SK-N-SH (cell line): ENCODE measurements at regions not wholly inside any gene's neighbourhood (a gene's known extent, or its start where the extent isn't known, plus 50 kb on each side); places are given as distances from the start of the nearest gene placed in this dataset.

Experiments
- CTCF ChIA-PET: fragments of 300-600, 350-600 bp; formaldehyde crosslinking; extraction: SDS; loops from one replicate; lab custom pipeline; 2021; lab: Yijun Ruan, JAX
- POLR2A ChIA-PET: fragments of 350-600 bp; sonication (Branson Sonifier 250); formaldehyde crosslinking; extraction: SDS; loops from one replicate; lab custom pipeline; 2020; ENCODE audit warnings: antibody characterized with exemption, inconsistent platforms; lab: Yijun Ruan, JAX
- DNase-seq: peaks from one replicate; pipeline ENCODE4 v3.0.0; 2012
- H2AFZ ChIP-seq: fragments of 200-600 bp; sonication (generic); 2 replicates; pipeline ENCODE4 v1.8.1; 2016; ENCODE audit warnings: antibody characterized with exemption, mild to moderate bottlenecking, low read depth
- H3F3A ChIP-seq: fragments of 200-600 bp; sonication (generic); replicated peaks from 2 replicates; pipeline ENCODE3; 2016; ENCODE audit warnings: antibody characterized with exemption, mild to moderate bottlenecking; ENCODE audit not compliant: insufficient read depth
- H3K27ac ChIP-seq, 2 experiments: fragments of 200-500 bp in 1 of 2; fragments of 200-600 bp in 1 of 2; sonication (Bioruptor generic) in 1 of 2; sonication (generic), shearing (Covaris generic) in 1 of 2; 2 replicates each; pipeline versions ENCODE4 v1.5.1 to v1.6.1; 2014 to 2016; ENCODE audit warnings: low read depth in 2 of 2, inconsistent platforms in 1 of 2, low read length in 1 of 2, mild to moderate bottlenecking in 1 of 2, mixed read lengths in 1 of 2
- H3K27me3 ChIP-seq: fragments of 200-600 bp; sonication (generic), shearing (Covaris generic); 2 replicates; pipeline ENCODE4 v1.6.1; 2016; ENCODE audit warnings: mixed run types; ENCODE audit not compliant: insufficient read depth
- H3K36me3 ChIP-seq, 2 experiments: fragments of 200-500 bp in 1 of 2; fragments of 200-600 bp in 1 of 2; sonication (Bioruptor generic) in 1 of 2; sonication (generic) in 1 of 2; replicated peaks in 1 of 2; 2 replicates each; pipeline versions ENCODE3 to v1.5.1; 2014 to 2016; ENCODE audit warnings: low read length in 1 of 2, mild to moderate bottlenecking in 1 of 2; ENCODE audit not compliant: insufficient read depth in 2 of 2, control insufficient read depth in 1 of 2
- H3K4me1 ChIP-seq, 2 experiments: fragments of 200-500 bp in 1 of 2; fragments of 200-600 bp in 1 of 2; sonication (Bioruptor generic) in 1 of 2; sonication (generic), shearing (Covaris generic) in 1 of 2; 2 replicates each; pipeline versions ENCODE4 v1.5.1 to v1.6.1; 2014 to 2016; ENCODE audit warnings: low read depth in 1 of 2, low read length in 1 of 2, mixed run types in 1 of 2; ENCODE audit not compliant: insufficient read depth in 2 of 2, control insufficient read depth in 1 of 2
- H3K4me2 ChIP-seq: fragments of 200-600 bp; sonication (generic), shearing (Covaris generic); 2 replicates; pipeline ENCODE4 v1.6.1; 2017; ENCODE audit warnings: mixed run types
- H3K4me3 ChIP-seq, 2 experiments: fragments of 200-500 bp in 1 of 2; fragments of 200-600 bp in 1 of 2; sonication (Bioruptor generic) in 1 of 2; sonication (generic), shearing (Covaris generic) in 1 of 2; 2 replicates each; pipeline versions ENCODE4 v1.5.1 to v1.8.1; 2014 to 2016; ENCODE audit warnings: low read depth in 2 of 2, inconsistent platforms in 1 of 2, low read length in 1 of 2, mild to moderate bottlenecking in 1 of 2, mixed read lengths in 1 of 2, moderate library complexity in 1 of 2
- H3K79me2 ChIP-seq: fragments of 200-600 bp; sonication (generic); 2 replicates; pipeline ENCODE4 v1.8.1; 2017; ENCODE audit warnings: mild to moderate bottlenecking; ENCODE audit not compliant: insufficient read depth
- H3K9ac ChIP-seq: fragments of 200-600 bp; sonication (generic); 2 replicates; pipeline ENCODE4 v1.6.1; 2017; ENCODE audit warnings: mixed run types
- H3K9me2 ChIP-seq: fragments of 200-600 bp; sonication (generic); 2 replicates; pipeline ENCODE4 v1.6.1; 2017; ENCODE audit warnings: mixed run types
- H3K9me3 ChIP-seq: fragments of 200-600 bp; sonication (generic); 2 replicates; pipeline ENCODE4 v1.6.1; 2017; ENCODE audit warnings: mixed run types, mild to moderate bottlenecking, moderate library complexity
- H4K20me1 ChIP-seq: fragments of 200-600 bp; sonication (generic); 2 replicates; pipeline ENCODE4 v1.6.1; 2017; ENCODE audit warnings: mild to moderate bottlenecking, mixed run types; ENCODE audit not compliant: insufficient read depth
- CHD2 ChIP-seq: fragments of 150-350 bp; IDR thresholded peaks from 2 replicates; pipeline ENCODE4 v1.6.1; 2018; ENCODE audit warnings: low read length; ENCODE audit not compliant: partially characterized antibody
- CTCF ChIP-seq: fragments of 200-600 bp; sonication (generic); IDR thresholded peaks from 2 replicates; pipeline ENCODE4 v1.6.1; 2017; ENCODE audit warnings: antibody characterized with exemption, mild to moderate bottlenecking, moderate library complexity
- ELF1 ChIP-seq: IDR thresholded peaks from 2 replicates; pipeline ENCODE4 v1.4.0; 2012
- EP300 ChIP-seq, 2 experiments: IDR thresholded peaks; 2 replicates each; pipeline versions ENCODE4 v1.4.0 to v1.6.1; 2012; ENCODE audit warnings: borderline replicate concordance in 1 of 2, low read depth in 1 of 2, low read length in 1 of 2
- EZH2phosphoT487 ChIP-seq: fragments of 200-600 bp; sonication (generic); IDR thresholded peaks from 2 replicates; pipeline ENCODE4 v1.6.1; 2017; ENCODE audit warnings: low read depth, mixed run types, mild to moderate bottlenecking, antibody characterized with exemption, moderate library complexity, borderline replicate concordance
- GATA2 ChIP-seq: sonication (generic); formaldehyde crosslinking; IDR thresholded peaks from 2 replicates; pipeline ENCODE4 v1.5.0; 2020; ENCODE audit warnings: mild to moderate bottlenecking, missing genetic modification reagents
- IRF3 ChIP-seq: fragments of 150-350 bp; IDR thresholded peaks from 2 replicates; pipeline ENCODE4 v1.6.1; 2016; ENCODE audit warnings: mild to moderate bottlenecking, low read depth, low read length
- JUND ChIP-seq: IDR thresholded peaks from 2 replicates; pipeline ENCODE4 v1.4.0; 2012
- MXI1 ChIP-seq: IDR thresholded peaks from 2 replicates; pipeline ENCODE4 v1.6.1; 2012; ENCODE audit warnings: mild to moderate bottlenecking, low read depth, low read length, improper control_type of control experiment
- NFIC ChIP-seq: IDR thresholded peaks from 2 replicates; pipeline ENCODE4 v1.4.0; 2012; ENCODE audit warnings: borderline replicate concordance
- PBX3 ChIP-seq: IDR thresholded peaks from 2 replicates; pipeline ENCODE4; 2012
- POLR2AphosphoS5 ChIP-seq: IDR thresholded peaks from 2 replicates; pipeline ENCODE4 v1.6.1; 2012; ENCODE audit warnings: low read depth, low read length
- RAD21 ChIP-seq: IDR thresholded peaks from 2 replicates; pipeline ENCODE4 v1.6.1; 2012; ENCODE audit warnings: mild to moderate bottlenecking, low read length
- RCOR1 ChIP-seq: fragments of 150-350 bp; IDR thresholded peaks from 2 replicates; pipeline ENCODE4 v1.6.1; 2017; ENCODE audit warnings: antibody characterized with exemption, low read length
- REST ChIP-seq: IDR thresholded peaks from 2 replicates; pipeline ENCODE4 v1.6.1; 2012; ENCODE audit warnings: mild to moderate bottlenecking, low read depth, low read length, moderate library complexity
- RFX5 ChIP-seq: IDR thresholded peaks from 2 replicates; pipeline ENCODE4 v1.6.1; 2012; ENCODE audit warnings: mild to moderate bottlenecking, improper control_type of control experiment, low read length
- RXRA ChIP-seq: IDR thresholded peaks from 2 replicates; pipeline ENCODE4 v1.4.0; 2012; ENCODE audit warnings: low read depth, mild to moderate bottlenecking, borderline replicate concordance
- SMC3 ChIP-seq: IDR thresholded peaks from 2 replicates; pipeline ENCODE4 v1.6.1; 2012; ENCODE audit warnings: low read depth, low read length, improper control_type of control experiment
- TAF1 ChIP-seq: IDR thresholded peaks from 2 replicates; pipeline ENCODE4 v1.6.1; 2012; ENCODE audit warnings: low read depth, mild to moderate bottlenecking, low read length, moderate library complexity, borderline replicate concordance
- TCF12 ChIP-seq: IDR thresholded peaks from 2 replicates; pipeline ENCODE4 v1.4.0; 2012
- TEAD4 ChIP-seq: IDR thresholded peaks from 2 replicates; pipeline ENCODE4 v1.4.0; 2012; ENCODE audit warnings: mild to moderate bottlenecking, borderline replicate concordance; ENCODE audit not compliant: insufficient read depth
- USF2 ChIP-seq: fragments of 150-350 bp; IDR thresholded peaks from 2 replicates; pipeline ENCODE4 v1.6.1; 2017; ENCODE audit warnings: antibody characterized with exemption, low read length, low read depth, borderline replicate concordance
- YY1 ChIP-seq: IDR thresholded peaks from 2 replicates; pipeline ENCODE4 v1.4.0; 2012; ENCODE audit warnings: low read depth, mild to moderate bottlenecking
- WGBS: methylation state at CpG from one replicate; pipeline ENCODE4 v1.1.6; 2017; ENCODE audit warnings: low lambda C conversion rate; 5-methylcytosine and 5-hydroxymethylcytosine counted together

GRCh38 chr1:82483146-82483545 lies 682.4 kb downstream of the ADGRL2 start (continued):
- TF ChIP-seq REST (no peak), SMC3 (no peak), RXRA (no peak), POLR2AphosphoS5 (no peak), PBX3 (no peak), USF2 (no peak)

GRCh38 chr1:82478916-82479315 lies 678.2 kb downstream of the ADGRL2 start:
- Histone ChIP-seq H3K4me1 (no peaks in the 10 kb centered on the region), H3K9me3 (no peaks in the 10 kb centered on the region), H4K20me1 (no peaks in the 10 kb centered on the region), H3K9ac (no peak overlapping the region), H3K4me2 (no peak overlapping the region), H2AFZ (no peak overlapping the region), H3K27me3 (no peaks in the 10 kb centered on the region), H3F3A (no peaks in the 10 kb centered on the region), H3K4me3 (no peak overlapping the region), H3K9me2 (no peaks in the 10 kb centered on the region), H3K27ac (no peak overlapping the region), H3K36me3 (no peaks in the 10 kb centered on the region), H3K79me2 (no peaks in the 10 kb centered on the region)
- POLR2A ChIA-PET = no interaction called here
- DNase-seq = no peak
- TF ChIP-seq RFX5 = no peak
- no peak for TF ChIP-seq EP300 (IDR thresholded peaks at IDR 0.05; ENCODE audit: borderline replicate concordance in 1 of 2, low read depth in 1 of 2, low read length in 1 of 2)
- TF ChIP-seq YY1 = no peak
- TF ChIP-seq JUND = no peak
- no peak for TF ChIP-seq TEAD4
- TF ChIP-seq SMC3 = no peak
- no peak for TF ChIP-seq RCOR1
- no peak for TF ChIP-seq RXRA
- no peak for TF ChIP-seq TCF12
- no peak for TF ChIP-seq NFIC
- TF ChIP-seq ELF1 = no peak
- TF ChIP-seq GATA2 = no peak
- no peak for TF ChIP-seq IRF3
- TF ChIP-seq RAD21 = no peak
- no peak for TF ChIP-seq TAF1
- TF ChIP-seq CHD2 = no peak
- no peak for TF ChIP-seq CTCF
- TF ChIP-seq EZH2phosphoT487 = no peak
- no peak for TF ChIP-seq MXI1
- WGBS = 72% methylated on average over 3 of the region's 3 CpGs
- CTCF ChIA-PET = no interaction called here
